SK-N-SH treated with all-trans-retinoic acid at 6 μM for 48 hours (cell line): ENCODE measurements at regions not wholly inside any gene's neighbourhood (a gene's known extent, or its start where the extent isn't known, plus 50 kb on each side); places are given as distances from the start of the nearest gene placed in this dataset.

Source experiments
- CSRNP3 ChIP-seq: fragments of 250-450 bp; sonication (Bioruptor Pico); IDR thresholded peaks from 2 replicates; pipeline ENCODE4 v1.5.1; 2021; ENCODE audit warnings: mild to moderate bottlenecking, moderate library complexity
- GLIS3 ChIP-seq: fragments of 250-450 bp; sonication (Bioruptor Pico); IDR thresholded peaks from 2 replicates; pipeline ENCODE4 v1.5.0; 2020; ENCODE audit warnings: mild to moderate bottlenecking, moderate library complexity
- OSR1 ChIP-seq: fragments of 250-450 bp; sonication (Bioruptor Pico); IDR thresholded peaks from 2 replicates; pipeline ENCODE4 v1.8.0; 2022; ENCODE audit warnings: moderate library complexity, mild to moderate bottlenecking, inconsistent platforms
- ZC3H10 ChIP-seq: fragments of 250-450 bp; sonication (Bioruptor Pico); IDR thresholded peaks from 2 replicates; pipeline ENCODE4 v1.5.1; 2021; ENCODE audit warnings: mild to moderate bottlenecking, moderate library complexity
- ZFP3 ChIP-seq: fragments of 250-450 bp; sonication (Bioruptor Pico); IDR thresholded peaks from 2 replicates; pipeline ENCODE4 v1.5.0; 2020; ENCODE audit warnings: mild to moderate bottlenecking, moderate library complexity
- ZFP30 ChIP-seq: fragments of 450-650 bp; formaldehyde crosslinking; IDR thresholded peaks from 2 replicates; pipeline ENCODE4 v1.5.0; 2022; ENCODE audit warnings: mild to moderate bottlenecking, moderate library complexity
- ZNF70 ChIP-seq: fragments of 450-650 bp; formaldehyde crosslinking; IDR thresholded peaks from 2 replicates; pipeline ENCODE4 v1.5.0; 2020; ENCODE audit warnings: mild to moderate bottlenecking, moderate library complexity
- ZNF8 ChIP-seq: fragments of 450-650 bp; formaldehyde crosslinking; IDR thresholded peaks from 2 replicates; pipeline ENCODE4 v1.5.0; 2020; ENCODE audit warnings: mild to moderate bottlenecking, moderate library complexity

- TF ChIP-seq CSRNP3 (no peak), ZC3H10 (CRISPR knock-in tag) (no peak), ZNF8 (CRISPR knock-in tag) (no peak), OSR1 (no peak), ZFP30 (no peak), ZNF70 (CRISPR knock-in tag) (no peak), GLIS3 (CRISPR knock-in tag) (no peak), ZFP3 (no peak)
These were observed 122.3 kb downstream of the XCL2 start for GRCh38 chr1:168421399-168422004.
